ENCODE measurements at regions not wholly inside any gene's neighbourhood (a gene's known extent, or its start where the extent isn't known, plus 50 kb on each side); places are given as distances from the start of the nearest gene placed in this dataset.

DNA sequence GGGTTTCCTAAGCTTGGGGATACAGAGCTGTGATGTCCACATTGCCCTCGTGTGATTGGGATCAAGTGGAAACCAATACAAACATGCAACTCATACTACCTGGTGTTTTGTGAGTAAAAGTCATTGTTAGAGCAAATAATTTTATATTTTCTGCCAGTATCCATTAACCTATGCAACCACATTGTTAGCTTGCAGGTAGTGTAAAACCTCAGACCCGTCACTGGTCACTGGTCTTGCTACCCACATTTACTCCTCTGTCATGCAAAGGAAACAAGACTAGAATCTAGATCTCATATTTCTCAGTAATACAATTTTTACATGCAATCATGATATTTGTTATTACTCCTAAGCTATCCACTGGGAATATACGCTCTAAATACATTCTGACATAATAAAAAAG, 324.3 kb upstream of the NDST4 start:
- no peak overlapping the region for H3K4me3 ChIP-seq (ENCODE audit: low read depth in 2 of 2, low read length in 2 of 2)
- ATAC-seq: no peak
- POLR2A ChIA-PET: no interaction called here
- CTCF ChIA-PET: no interaction called here
- in situ Hi-C loops (cut with HindIII; ENCODE audit: low pct_unique_long_range_greater_than_20kb, low sequenced_read_pairs): no loop called here
- no peaks in the 10 kb centered on the region for H3K36me3 ChIP-seq (ENCODE audit: control insufficient read depth, insufficient read depth, low read length)
- intact Hi-C loops (cut with micrococcal nuclease; ENCODE audit: unreplicated experiment): no loop called here
- no peaks in the 10 kb centered on the region for H3K27me3 ChIP-seq (ENCODE audit: control insufficient read depth, insufficient read depth, low read length)
- H3K4me1 ChIP-seq (ENCODE audit: control insufficient read depth, insufficient read depth, low read length): no peaks in the 10 kb centered on the region
- DNase-seq (ENCODE audit: low read depth, low spot score): no peak
- H3K9me3 ChIP-seq (ENCODE audit: control insufficient read depth, insufficient read depth, low read depth, low read length): no peaks in the 10 kb centered on the region
- BruUV-seq (replicated peaks): no TSS peak
- TF ChIP-seq CTCF (IDR thresholded peaks at IDR 0.05) (no peak), SIN3A (IDR thresholded peaks at IDR 0.05; ENCODE audit: borderline replicate concordance, insufficient read depth, low read depth, low read length) (no peak), REST (IDR thresholded peaks at IDR 0.05; ENCODE audit: insufficient read depth in 1 of 2, low read depth in 2 of 2, low read length in 1 of 2) (no peak), TCF7L2 (IDR thresholded peaks at IDR 0.05; ENCODE audit: low read depth, low read length) (no peak), POLR2AphosphoS5 (IDR thresholded peaks at IDR 0.05; ENCODE audit: low read depth, low read length) (no peak)
- H3K27ac ChIP-seq (ENCODE audit: low read length): no peak overlapping the region

GRCh38 chr4:115433491-115433890, 320.1 kb upstream of the NDST4 start:
- intact Hi-C loops (cut with micrococcal nuclease; ENCODE audit: unreplicated experiment): no loop called here
- Histone ChIP-seq H3K36me3 (ENCODE audit: control insufficient read depth, insufficient read depth, low read length) (no peaks in the 10 kb centered on the region), H3K27ac (ENCODE audit: low read length) (no peak overlapping the region), H3K4me3 (ENCODE audit: low read depth in 2 of 2, low read length in 2 of 2) (no peak overlapping the region), H3K9me3 (ENCODE audit: control insufficient read depth, insufficient read depth, low read depth, low read length) (no peaks in the 10 kb centered on the region), H3K4me1 (ENCODE audit: control insufficient read depth, insufficient read depth, low read length) (no peaks in the 10 kb centered on the region), H3K27me3 (ENCODE audit: control insufficient read depth, insufficient read depth, low read length) (no peaks in the 10 kb centered on the region)
- ChIA-PET POLR2A (no interaction called here), CTCF (no interaction called here)
- TF ChIP-seq CTCF (IDR thresholded peaks at IDR 0.05) (no peak), SIN3A (IDR thresholded peaks at IDR 0.05; ENCODE audit: borderline replicate concordance, insufficient read depth, low read depth, low read length) (no peak), REST (IDR thresholded peaks at IDR 0.05; ENCODE audit: insufficient read depth in 1 of 2, low read depth in 2 of 2, low read length in 1 of 2) (no peak), POLR2AphosphoS5 (IDR thresholded peaks at IDR 0.05; ENCODE audit: low read depth, low read length) (no peak), TCF7L2 (IDR thresholded peaks at IDR 0.05; ENCODE audit: low read depth, low read length) (no peak)
- in situ Hi-C loops (cut with HindIII; ENCODE audit: low pct_unique_long_range_greater_than_20kb, low sequenced_read_pairs): no loop called here
- no peak for ATAC-seq
- DNase-seq (ENCODE audit: low read depth, low spot score): no peak
- BruUV-seq (replicated peaks): no TSS peak
